SK-N-SH treated with all-trans-retinoic acid at 6 μM for 48 hours (cell line): ENCODE measurements at regions not wholly inside any gene's neighbourhood (a gene's known extent, or its start where the extent isn't known, plus 50 kb on each side); places are given as distances from the start of the nearest gene placed in this dataset.

Experiments used
- ATAC-seq: fragments of 200-7000 bp; cut with Tn5 transposase; 3 replicates; pipeline ENCODE4 v1.9.1; 2020; ENCODE audit warnings: mild to moderate bottlenecking, moderate library complexity
- ARNTL ChIP-seq: fragments of 450-650 bp; formaldehyde crosslinking; IDR thresholded peaks from 2 replicates; pipeline ENCODE4 v1.5.0; 2020; ENCODE audit warnings: low read depth, mild to moderate bottlenecking, moderate library complexity, borderline replicate concordance
- BACH2 ChIP-seq: fragments of 250-450 bp; sonication (Bioruptor Pico); IDR thresholded peaks from 2 replicates; pipeline ENCODE4 v1.9.0; 2021; ENCODE audit warnings: mild to moderate bottlenecking, borderline replicate concordance
- CREB5 ChIP-seq: fragments of 250-450 bp; sonication (Bioruptor Pico); IDR thresholded peaks from 2 replicates; pipeline ENCODE4 v1.5.1; 2020; ENCODE audit warnings: low read depth, mild to moderate bottlenecking, moderate library complexity
- CSDC2 ChIP-seq: fragments of 250-450 bp; sonication (Bioruptor Pico); IDR thresholded peaks from 2 replicates; pipeline ENCODE4 v1.5.0; 2020; ENCODE audit warnings: mild to moderate bottlenecking, moderate library complexity
- CSRNP3 ChIP-seq: fragments of 250-450 bp; sonication (Bioruptor Pico); IDR thresholded peaks from 2 replicates; pipeline ENCODE4 v1.5.1; 2021; ENCODE audit warnings: mild to moderate bottlenecking, moderate library complexity
- ESRRG ChIP-seq: fragments of 250-450 bp; sonication (Bioruptor Pico); IDR thresholded peaks from 2 replicates; pipeline ENCODE4 v1.6.1; 2021; ENCODE audit warnings: mild to moderate bottlenecking
- GLIS3 ChIP-seq: fragments of 250-450 bp; sonication (Bioruptor Pico); IDR thresholded peaks from 2 replicates; pipeline ENCODE4 v1.5.0; 2020; ENCODE audit warnings: mild to moderate bottlenecking, moderate library complexity
- ISL1 ChIP-seq: fragments of 250-450 bp; sonication (Bioruptor Pico); IDR thresholded peaks from 2 replicates; pipeline ENCODE4 v2.1.2; 2022; ENCODE audit warnings: mild to moderate bottlenecking, moderate library complexity
- PATZ1 ChIP-seq: fragments of 250-450 bp; sonication (Bioruptor Pico); IDR thresholded peaks from 2 replicates; pipeline ENCODE4 v1.8.0; 2020; ENCODE audit warnings: mild to moderate bottlenecking, moderate library complexity, borderline replicate concordance
- PPARA ChIP-seq: fragments of 250-450 bp; sonication (Bioruptor Pico); IDR thresholded peaks from 2 replicates; pipeline ENCODE4 v1.5.0; 2020; ENCODE audit warnings: mild to moderate bottlenecking, borderline replicate concordance
- RARB ChIP-seq: fragments of 250-450 bp; sonication (Bioruptor Pico); IDR thresholded peaks from 2 replicates; pipeline ENCODE4 v1.8.0; 2021; ENCODE audit warnings: mild to moderate bottlenecking, moderate library complexity
- SNAI2 ChIP-seq: fragments of 250-450 bp; sonication (Bioruptor Pico); IDR thresholded peaks from 2 replicates; pipeline ENCODE4 v1.5.0; 2020; ENCODE audit warnings: mild to moderate bottlenecking, moderate library complexity
- TCF4 ChIP-seq: fragments of 250-450 bp; sonication (Bioruptor Pico); IDR thresholded peaks from 2 replicates; pipeline ENCODE4 v1.8.0; 2021; ENCODE audit warnings: mild to moderate bottlenecking, moderate library complexity, borderline replicate concordance
- TOX ChIP-seq: fragments of 250-450 bp; sonication (Bioruptor Pico); IDR thresholded peaks from 2 replicates; pipeline ENCODE4 v1.8.0; 2021; ENCODE audit warnings: mild to moderate bottlenecking, moderate library complexity, borderline replicate concordance
- TSHZ2 ChIP-seq: fragments of 250-450 bp; sonication (Bioruptor Pico); IDR thresholded peaks from 2 replicates; pipeline ENCODE4 v1.5.0; 2020; ENCODE audit warnings: mild to moderate bottlenecking, moderate library complexity
- ZFP3 ChIP-seq: fragments of 250-450 bp; sonication (Bioruptor Pico); IDR thresholded peaks from 2 replicates; pipeline ENCODE4 v1.5.0; 2020; ENCODE audit warnings: mild to moderate bottlenecking, moderate library complexity
- ZFP30 ChIP-seq: fragments of 450-650 bp; formaldehyde crosslinking; IDR thresholded peaks from 2 replicates; pipeline ENCODE4 v1.5.0; 2022; ENCODE audit warnings: mild to moderate bottlenecking, moderate library complexity
- ZNF565 ChIP-seq: fragments of 450-650 bp; formaldehyde crosslinking; conservative IDR thresholded peaks from 2 replicates; pipeline ENCODE4 v1.5.0; 2020; ENCODE audit warnings: low read depth, mild to moderate bottlenecking, moderate library complexity
- ZNF8 ChIP-seq: fragments of 450-650 bp; formaldehyde crosslinking; IDR thresholded peaks from 2 replicates; pipeline ENCODE4 v1.5.0; 2020; ENCODE audit warnings: mild to moderate bottlenecking, moderate library complexity

GRCh38 chr3:53999725-54000124, 108.1 kb upstream of the SELENOK start (continued):
- TF ChIP-seq TSHZ2 (CRISPR knock-in tag) (no peak), RARB (CRISPR knock-in tag) (no peak), ZFP3 (no peak), ISL1 (no peak), ZNF565 (CRISPR knock-in tag) (no peak), ZNF8 (CRISPR knock-in tag) (no peak)

- ATAC-seq, result no peak
- TF ChIP-seq CSDC2, result no peak
- TF ChIP-seq ARNTL, result no peak
These were observed 107.3 kb upstream of the SELENOK start for GRCh38 chr3:53998980-53999379.

GRCh38 chr3:53997476-53997875, 105.8 kb upstream of the SELENOK start:
- no peak for ATAC-seq
- no peak for TF ChIP-seq CSRNP3 (CRISPR knock-in tag)
- TF ChIP-seq PATZ1, result no peak
- TF ChIP-seq, all 23 proteins: peak for 0

- TF ChIP-seq ZFP30 (CRISPR knock-in tag), result no peak
- no peak for TF ChIP-seq GLIS3
- no peak for TF ChIP-seq PATZ1
- no peak for TF ChIP-seq TOX
- no peak for TF ChIP-seq RARB (CRISPR knock-in tag)
- no peak for TF ChIP-seq SNAI2 (CRISPR knock-in tag)
- no peak for TF ChIP-seq PPARA
- TF ChIP-seq, all 23 proteins: peak for 0
- no peak for ATAC-seq
These were observed 104.6 kb upstream of the SELENOK start for GRCh38 chr3:53996141-53996874.

GRCh38 chr3:53994986-53995603, 103.4 kb upstream of the SELENOK start:
- no peak for ATAC-seq
- TF ChIP-seq ZNF8 (CRISPR knock-in tag) (no peak), TOX (no peak), PPARA (no peak), ESRRG (CRISPR knock-in tag) (no peak), BACH2 (CRISPR knock-in tag) (no peak), ZFP30 (CRISPR knock-in tag) (no peak), CSRNP3 (CRISPR knock-in tag) (no peak), TSHZ2 (CRISPR knock-in tag) (no peak), CSDC2 (no peak), TCF4 (no peak), GLIS3 (no peak), ZFP3 (no peak), ARNTL (no peak), CREB5 (CRISPR knock-in tag) (no peak), ISL1 (no peak), RARB (CRISPR knock-in tag) (no peak)
